HFF-Myc (cell line): ENCODE measurements at regions not wholly inside any gene's neighbourhood (a gene's known extent, or its start where the extent isn't known, plus 50 kb on each side); places are given as distances from the start of the nearest gene placed in this dataset.

Source experiments
- DNase-seq: peaks from one replicate; pipeline ENCODE4 v3.0.0-alpha.2; 2011; ENCODE audit warnings: low read depth; ENCODE audit errors: extremely low read depth
- H3K4me3 ChIP-seq: replicated peaks from 2 replicates; pipeline ENCODE4 v1.5.1; 2011; ENCODE audit warnings: low read depth, mild to moderate bottlenecking, control low read depth, low read length
- CTCF ChIP-seq: IDR thresholded peaks from 2 replicates; pipeline ENCODE4 v1.5.1; 2012; ENCODE audit warnings: mild to moderate bottlenecking, low read depth, low read length, control low read depth; ENCODE audit errors: missing control alignments

- no peak for DNase-seq
- no peak overlapping the region for H3K4me3 ChIP-seq
- TF ChIP-seq CTCF = no peak
These were observed 583.6 kb downstream of the OLFM4 start for GRCh38 chr13:53612200-53612599.

GRCh38 chr13:53622456-53622855, 593.8 kb downstream of the OLFM4 start:
- no peak for DNase-seq

GRCh38 chr13:53623146-53623545, 594.5 kb downstream of the OLFM4 start:
- DNase-seq = no peak
- TF ChIP-seq CTCF = no peak
- H3K4me3 ChIP-seq = no peak overlapping the region

More at GRCh38 chr13:53622456-53622855, 593.8 kb downstream of the OLFM4 start:
- TF ChIP-seq CTCF = no peak
- H3K4me3 ChIP-seq = no peak overlapping the region

- DNase-seq = no peak
- no peak for TF ChIP-seq CTCF
- H3K4me3 ChIP-seq = no peak overlapping the region
These were observed 602.9 kb downstream of the OLFM4 start for GRCh38 chr13:53631511-53631910.

GRCh38 chr13:53638040-53638439, 609.4 kb downstream of the OLFM4 start:
- TF ChIP-seq CTCF = no peak
- no peak for DNase-seq
- H3K4me3 ChIP-seq = no peak overlapping the region

GRCh38 chr13:53642306-53642705, 613.7 kb downstream of the OLFM4 start:
- no peak for DNase-seq
- TF ChIP-seq CTCF = no peak
- H3K4me3 ChIP-seq = no peak overlapping the region

- H3K4me3 ChIP-seq = no peak overlapping the region
- no peak for TF ChIP-seq CTCF
- no peak for DNase-seq
These were observed 620.1 kb downstream of the OLFM4 start for GRCh38 chr13:53648673-53649072.
